Fibroblast of lung (primary cell): ENCODE measurements at regions not wholly inside any gene's neighbourhood (a gene's known extent, or its start where the extent isn't known, plus 50 kb on each side); places are given as distances from the start of the nearest gene placed in this dataset.

Source experiments
- DNase-seq, 2 donors: peaks; one replicate each; pipeline versions ENCODE4 v3.0.0 to v3.0.0-alpha.2; 2010; ENCODE audit warnings: low read depth in 2 of 2
- H2AFZ ChIP-seq: 2 replicates; pipeline ENCODE4 v1.5.1; 2012; ENCODE audit warnings: low read length, control low read depth, inconsistent platforms
- H3K27ac ChIP-seq: 2 replicates; pipeline ENCODE4 v1.5.1; 2011; ENCODE audit warnings: low read length, control low read depth; ENCODE audit not compliant: insufficient read depth
- H3K27me3 ChIP-seq: 2 replicates; pipeline ENCODE4 v1.5.1; 2011; ENCODE audit warnings: mild to moderate bottlenecking, low read length; ENCODE audit not compliant: control insufficient read depth, insufficient read depth
- H3K36me3 ChIP-seq: 2 replicates; pipeline ENCODE4 v1.5.1; 2011; ENCODE audit warnings: low read length; ENCODE audit not compliant: control insufficient read depth, insufficient read depth
- H3K4me1 ChIP-seq: 2 replicates; pipeline ENCODE4 v1.5.1; 2011; ENCODE audit warnings: low read length; ENCODE audit not compliant: control insufficient read depth, insufficient read depth; ENCODE audit errors: extremely low read depth
- H3K4me2 ChIP-seq: 2 replicates; pipeline ENCODE4 v1.5.1; 2011; ENCODE audit warnings: low read length, control low read depth; ENCODE audit not compliant: insufficient read depth; ENCODE audit errors: extremely low read depth
- H3K4me3 ChIP-seq, 4 experiments: fragments of 200-600 bp in 1 of 4; sonication (generic) in 1 of 4; replicated peaks in 1 of 4; 2 replicates each; pipeline ENCODE4 v1.5.1; 2011 to 2016; ENCODE audit warnings: low read length in 4 of 4, low read depth in 3 of 4, mild to moderate bottlenecking in 3 of 4, control low read depth in 2 of 4, inconsistent platforms in 1 of 4, mixed read lengths in 1 of 4; ENCODE audit not compliant: insufficient read depth in 1 of 4; ENCODE audit errors: control extremely low read depth in 1 of 4
- H3K79me2 ChIP-seq: 2 replicates; pipeline ENCODE4 v1.5.1; 2012; ENCODE audit warnings: mild to moderate bottlenecking, low read length, inconsistent platforms; ENCODE audit not compliant: control insufficient read depth, insufficient read depth
- H3K9ac ChIP-seq: 2 replicates; pipeline ENCODE4 v1.5.1; 2011; ENCODE audit warnings: mild to moderate bottlenecking, low read length, control low read depth; ENCODE audit not compliant: insufficient read depth
- H3K9me3 ChIP-seq: 2 replicates; pipeline ENCODE4 v1.5.1; 2012; ENCODE audit warnings: low read depth, low read length; ENCODE audit not compliant: control insufficient read depth, insufficient read depth
- H4K20me1 ChIP-seq: 2 replicates; pipeline ENCODE4 v1.5.1; 2011; ENCODE audit warnings: low read length; ENCODE audit not compliant: control insufficient read depth, insufficient read depth; ENCODE audit errors: extremely low read depth
- EZH2 ChIP-seq: IDR thresholded peaks from 2 replicates; pipeline ENCODE4 v1.5.1; 2012; ENCODE audit warnings: low read length, control low read depth, mild to moderate bottlenecking; ENCODE audit errors: missing control alignments
- TF ChIP-seq, protein P1 (sequence below), 2 donors: IDR thresholded peaks in 1 of 2; conservative IDR thresholded peaks in 1 of 2; 1 replicate in 1 of 2; 2 replicates in 1 of 2; pipeline ENCODE4 v1.5.1; 2011 to 2012; ENCODE audit warnings: low read length in 2 of 2, control low read depth in 1 of 2, inconsistent platforms in 1 of 2, low read depth in 1 of 2, mild to moderate bottlenecking in 1 of 2

DNA sequence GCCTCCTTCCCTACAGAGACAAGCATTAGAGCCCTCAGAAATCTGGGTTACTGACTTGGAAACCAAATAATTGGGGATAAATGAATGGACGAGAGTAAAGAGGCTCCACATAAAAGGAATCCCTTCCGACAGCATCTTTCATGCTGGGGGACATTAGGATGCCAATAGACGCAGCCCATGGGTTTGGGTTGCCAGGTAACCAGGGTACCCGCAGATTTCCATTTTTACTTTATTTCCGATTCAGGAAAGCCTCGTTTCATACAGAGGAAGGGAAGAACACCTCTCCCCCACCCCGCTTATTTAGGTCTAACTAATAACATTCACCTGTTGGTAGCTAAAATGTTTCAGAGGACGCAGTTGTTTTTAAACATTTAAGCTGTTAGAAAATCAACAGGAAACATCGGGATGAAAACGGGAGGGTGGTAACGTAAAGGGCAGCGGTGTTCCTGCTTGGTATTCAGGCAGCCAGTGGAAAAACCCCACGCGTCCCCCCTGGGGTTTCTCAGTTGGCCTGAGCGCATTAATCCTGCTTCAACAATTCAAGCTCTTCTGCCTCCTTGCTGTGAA is 179.5 kb downstream of the YTHDC2 start:
- Histone ChIP-seq H3K4me2 (no peak overlapping the region), H3K27ac (no peak overlapping the region)

DNA sequence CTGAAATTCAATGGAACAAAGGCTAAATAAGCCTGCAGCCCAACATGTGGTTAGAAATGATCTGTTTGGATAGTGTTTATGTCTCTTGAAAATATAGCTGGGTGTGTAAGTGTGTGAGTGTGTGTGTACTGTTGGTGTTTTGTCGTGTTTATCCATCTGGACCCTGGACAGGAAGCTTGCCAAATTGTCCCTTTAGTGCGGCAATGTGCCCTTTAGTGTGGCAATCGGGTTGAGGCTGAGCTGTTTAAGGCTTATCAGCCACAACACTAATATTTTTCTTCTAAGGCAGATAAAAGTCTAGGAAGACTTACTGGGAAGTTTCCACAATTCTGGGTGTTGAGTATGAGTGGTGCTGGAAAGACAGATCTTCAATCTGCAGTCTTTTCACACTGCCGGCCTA is 180.2 kb downstream of the YTHDC2 start:
- DNase-seq: peak in 1 of 2 donors; percentile 3
- H3K27me3 ChIP-seq: no peaks in the 10 kb centered on the region
- H3K9me3 ChIP-seq: no peaks in the 10 kb centered on the region
- no peaks in the 10 kb centered on the region for H3K79me2 ChIP-seq
- H3K9ac ChIP-seq: no peak overlapping the region
- no peak overlapping the region for H3K4me2 ChIP-seq
- no peaks in the 10 kb centered on the region for H4K20me1 ChIP-seq
- no peak overlapping the region for H3K4me3 ChIP-seq
- TF ChIP-seq, protein P1, sequence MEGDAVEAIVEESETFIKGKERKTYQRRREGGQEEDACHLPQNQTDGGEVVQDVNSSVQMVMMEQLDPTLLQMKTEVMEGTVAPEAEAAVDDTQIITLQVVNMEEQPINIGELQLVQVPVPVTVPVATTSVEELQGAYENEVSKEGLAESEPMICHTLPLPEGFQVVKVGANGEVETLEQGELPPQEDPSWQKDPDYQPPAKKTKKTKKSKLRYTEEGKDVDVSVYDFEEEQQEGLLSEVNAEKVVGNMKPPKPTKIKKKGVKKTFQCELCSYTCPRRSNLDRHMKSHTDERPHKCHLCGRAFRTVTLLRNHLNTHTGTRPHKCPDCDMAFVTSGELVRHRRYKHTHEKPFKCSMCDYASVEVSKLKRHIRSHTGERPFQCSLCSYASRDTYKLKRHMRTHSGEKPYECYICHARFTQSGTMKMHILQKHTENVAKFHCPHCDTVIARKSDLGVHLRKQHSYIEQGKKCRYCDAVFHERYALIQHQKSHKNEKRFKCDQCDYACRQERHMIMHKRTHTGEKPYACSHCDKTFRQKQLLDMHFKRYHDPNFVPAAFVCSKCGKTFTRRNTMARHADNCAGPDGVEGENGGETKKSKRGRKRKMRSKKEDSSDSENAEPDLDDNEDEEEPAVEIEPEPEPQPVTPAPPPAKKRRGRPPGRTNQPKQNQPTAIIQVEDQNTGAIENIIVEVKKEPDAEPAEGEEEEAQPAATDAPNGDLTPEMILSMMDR (conservative IDR thresholded peaks at IDR 0.05 in 1 of 2, IDR thresholded peaks at IDR 0.05 in 1 of 2; ENCODE audit: low read depth in 1 of 2, low read length in 2 of 2): no peak
- no peak for TF ChIP-seq EZH2
- H3K36me3 ChIP-seq: no peaks in the 10 kb centered on the region
- no peaks in the 10 kb centered on the region for H3K4me1 ChIP-seq
- no peak overlapping the region for H2AFZ ChIP-seq
- H3K27ac ChIP-seq: no peak overlapping the region

More for the DNA sequence above, 179.5 kb downstream of the YTHDC2 start:
- Histone ChIP-seq H2AFZ (no peak overlapping the region), H3K9ac (no peak overlapping the region), H3K4me1 (no peaks in the 10 kb centered on the region), H4K20me1 (no peaks in the 10 kb centered on the region), H3K9me3 (no peaks in the 10 kb centered on the region), H3K36me3 (no peaks in the 10 kb centered on the region), H3K27me3 (no peaks in the 10 kb centered on the region), H3K79me2 (no peaks in the 10 kb centered on the region), H3K4me3 (no peak overlapping the region)
- DNase-seq: no peak
- no peak for TF ChIP-seq EZH2
- TF ChIP-seq, protein P1 (conservative IDR thresholded peaks at IDR 0.05 in 1 of 2, IDR thresholded peaks at IDR 0.05 in 1 of 2; ENCODE audit: low read depth in 1 of 2, low read length in 2 of 2): no peak

DNA sequence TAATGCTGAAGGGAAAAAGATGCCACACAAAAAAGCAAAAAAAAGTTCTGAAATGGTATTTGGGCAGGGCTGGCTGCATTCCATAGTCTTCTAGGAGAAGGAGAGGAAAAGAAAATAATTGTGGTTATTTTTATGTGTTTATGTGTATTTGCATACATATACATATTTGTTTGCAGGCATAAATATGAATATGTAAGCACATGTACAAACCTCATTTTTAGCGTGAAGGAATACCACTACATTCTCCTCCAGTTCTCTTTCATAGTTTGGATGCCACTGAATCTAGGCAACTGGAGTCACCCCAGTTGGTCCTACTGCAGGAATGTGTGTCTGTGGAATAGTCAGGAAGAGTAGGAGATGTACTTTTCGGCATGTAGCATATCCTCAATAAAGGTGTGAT is 181.1 kb downstream of the YTHDC2 start:
- no peak overlapping the region for H3K4me2 ChIP-seq
- no peaks in the 10 kb centered on the region for H3K36me3 ChIP-seq
- H4K20me1 ChIP-seq: no peaks in the 10 kb centered on the region
- H3K9ac ChIP-seq: no peak overlapping the region
- H3K4me1 ChIP-seq: no peaks in the 10 kb centered on the region
- no peaks in the 10 kb centered on the region for H3K79me2 ChIP-seq
- H3K9me3 ChIP-seq: no peaks in the 10 kb centered on the region
- no peaks in the 10 kb centered on the region for H3K27me3 ChIP-seq
- TF ChIP-seq, protein P1 (conservative IDR thresholded peaks at IDR 0.05 in 1 of 2, IDR thresholded peaks at IDR 0.05 in 1 of 2; ENCODE audit: low read depth in 1 of 2, low read length in 2 of 2): no peak
- no peak for TF ChIP-seq EZH2
- no peak overlapping the region for H3K27ac ChIP-seq
- no peak overlapping the region for H2AFZ ChIP-seq
- DNase-seq: no peak
- H3K4me3 ChIP-seq: no peak overlapping the region
